ENCODE measurements at regions not wholly inside any gene's neighbourhood (a gene's known extent, or its start where the extent isn't known, plus 50 kb on each side); places are given as distances from the start of the nearest gene placed in this dataset.
"Not testable (repeated sequence)": the region's sequence is repeated elsewhere in the genome, so short reads cannot be mapped to it uniquely, and the experiment has no call there.

DNA sequence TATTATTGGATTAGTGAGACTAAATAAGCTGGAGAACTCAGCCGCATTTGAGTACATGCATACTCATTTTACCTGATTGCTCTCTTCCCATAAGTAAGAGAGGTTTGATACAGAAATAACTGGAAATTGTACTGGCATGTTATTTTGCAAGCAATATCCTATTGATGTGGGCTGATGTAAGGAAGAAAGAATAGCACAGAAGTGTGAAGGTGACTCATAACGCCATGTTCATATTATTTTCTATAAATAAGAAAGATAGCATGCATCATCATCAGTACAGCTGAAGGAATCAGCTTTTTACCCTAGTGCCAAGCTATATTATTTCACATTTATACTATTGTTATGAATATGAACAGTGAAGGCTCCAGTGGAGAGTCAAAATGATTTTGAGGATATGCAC is 138.3 kb upstream of the FAM47A start:
- Histone ChIP-seq H3K27me3 (replicated peaks in 1 of 4; ENCODE audit: control extremely low read depth in 1 of 4, control insufficient read depth in 3 of 4, insufficient read depth in 4 of 4, low read length in 3 of 4) (no peaks in the 10 kb centered on the region), H3K9ac (ENCODE audit: low read length) (no peak overlapping the region), H2AFZ (ENCODE audit: insufficient read depth, low read depth, low read length, poor library complexity, severe bottlenecking) (no peak overlapping the region), H3K79me2 (ENCODE audit: control insufficient read depth, insufficient read depth, low read length) (no peaks in the 10 kb centered on the region), H3K36me3 (replicated peaks in 1 of 2; ENCODE audit: control extremely low read depth in 1 of 2, control insufficient read depth in 1 of 2, extremely low read depth in 1 of 2, insufficient read depth in 2 of 2, low read length in 1 of 2) (no peaks in the 10 kb centered on the region), H4K20me1 (ENCODE audit: control insufficient read depth, insufficient read depth, low read length, poor library complexity, severe bottlenecking) (no peaks in the 10 kb centered on the region), H3K9me3 (ENCODE audit: control extremely low read depth in 1 of 3, control insufficient read depth in 2 of 3, insufficient read depth in 1 of 3, low read length in 2 of 3) (no peaks in the 10 kb centered on the region), H3K4me3 (ENCODE audit: control extremely low read depth in 1 of 5, extremely low read depth in 1 of 5, insufficient read depth in 1 of 5, low read depth in 2 of 5, low read length in 4 of 5) (no peak overlapping the region), H3K4me2 (replicated peaks; ENCODE audit: low read depth, low read length, poor library complexity, severe bottlenecking) (no peak overlapping the region), H3K4me1 (ENCODE audit: control insufficient read depth in 2 of 2, insufficient read depth in 2 of 2, low read length in 2 of 2) (no peaks in the 10 kb centered on the region), H3K27ac (ENCODE audit: low read length in 2 of 2) (no peak overlapping the region)
- ATAC-seq (ENCODE audit: low read depth), result no peak
- Mint-ChIP-seq H3K4me1 (no peaks in the 10 kb centered on the region), H3K9me3 (ENCODE audit: insufficient read depth) (no peaks in the 10 kb centered on the region), H3K27me3 (no peaks in the 10 kb centered on the region), H3K27ac (no peak overlapping the region), H3K4me3 (no peak overlapping the region)
- ChIA-PET POLR2A (no interaction called here), CTCF (no interaction called here)
- no peak for DNase-seq
- intact Hi-C loops (cut with micrococcal nuclease), result no loop called here
- WGBS (ENCODE audit: insufficient coverage), result no CpG with 5 or more reads among the region's 2 CpGs
- TF ChIP-seq EZH2 (IDR thresholded peaks at IDR 0.05; ENCODE audit: borderline replicate concordance, insufficient read depth, low read depth, low read length, poor library complexity, severe bottlenecking), result no peak
- TF ChIP-seq, protein P1, sequence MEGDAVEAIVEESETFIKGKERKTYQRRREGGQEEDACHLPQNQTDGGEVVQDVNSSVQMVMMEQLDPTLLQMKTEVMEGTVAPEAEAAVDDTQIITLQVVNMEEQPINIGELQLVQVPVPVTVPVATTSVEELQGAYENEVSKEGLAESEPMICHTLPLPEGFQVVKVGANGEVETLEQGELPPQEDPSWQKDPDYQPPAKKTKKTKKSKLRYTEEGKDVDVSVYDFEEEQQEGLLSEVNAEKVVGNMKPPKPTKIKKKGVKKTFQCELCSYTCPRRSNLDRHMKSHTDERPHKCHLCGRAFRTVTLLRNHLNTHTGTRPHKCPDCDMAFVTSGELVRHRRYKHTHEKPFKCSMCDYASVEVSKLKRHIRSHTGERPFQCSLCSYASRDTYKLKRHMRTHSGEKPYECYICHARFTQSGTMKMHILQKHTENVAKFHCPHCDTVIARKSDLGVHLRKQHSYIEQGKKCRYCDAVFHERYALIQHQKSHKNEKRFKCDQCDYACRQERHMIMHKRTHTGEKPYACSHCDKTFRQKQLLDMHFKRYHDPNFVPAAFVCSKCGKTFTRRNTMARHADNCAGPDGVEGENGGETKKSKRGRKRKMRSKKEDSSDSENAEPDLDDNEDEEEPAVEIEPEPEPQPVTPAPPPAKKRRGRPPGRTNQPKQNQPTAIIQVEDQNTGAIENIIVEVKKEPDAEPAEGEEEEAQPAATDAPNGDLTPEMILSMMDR (IDR thresholded peaks at IDR 0.05), result no peak

DNA sequence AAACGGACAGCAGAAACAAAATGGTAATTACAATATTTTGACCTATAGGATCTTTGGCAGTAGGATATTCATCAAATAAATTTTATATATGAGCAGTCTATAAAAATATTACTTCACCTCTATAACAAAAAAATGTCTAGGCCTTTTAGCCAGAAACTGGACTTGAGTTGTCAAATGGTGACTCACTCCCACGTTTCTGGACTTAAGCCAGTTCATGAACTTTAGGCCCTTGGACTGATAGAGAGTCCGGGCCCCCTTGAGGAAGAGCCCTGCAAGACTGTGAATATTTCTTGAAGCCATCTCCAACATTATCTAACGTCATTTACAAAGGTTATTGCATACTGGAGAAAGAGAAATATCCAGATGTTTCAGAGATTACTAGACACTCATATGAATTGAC is 106.8 kb upstream of the FAM47A start:
- Mint-ChIP-seq H3K27ac (no peak overlapping the region), H3K9me3 (ENCODE audit: insufficient read depth) (no peaks in the 10 kb centered on the region), H3K4me3 (no peak overlapping the region), H3K27me3 (no peaks in the 10 kb centered on the region), H3K4me1 (no peaks in the 10 kb centered on the region)
- Histone ChIP-seq H3K79me2 (ENCODE audit: control insufficient read depth, insufficient read depth, low read length) (no peaks in the 10 kb centered on the region), H3K4me3 (ENCODE audit: control extremely low read depth in 1 of 5, extremely low read depth in 1 of 5, insufficient read depth in 1 of 5, low read depth in 2 of 5, low read length in 4 of 5) (no peak overlapping the region), H3K9me3 (ENCODE audit: control extremely low read depth in 1 of 3, control insufficient read depth in 2 of 3, insufficient read depth in 1 of 3, low read length in 2 of 3) (no peaks in the 10 kb centered on the region), H3K9ac (ENCODE audit: low read length) (no peak overlapping the region), H3K36me3 (replicated peaks in 1 of 2; ENCODE audit: control extremely low read depth in 1 of 2, control insufficient read depth in 1 of 2, extremely low read depth in 1 of 2, insufficient read depth in 2 of 2, low read length in 1 of 2) (no peaks in the 10 kb centered on the region), H4K20me1 (ENCODE audit: control insufficient read depth, insufficient read depth, low read length, poor library complexity, severe bottlenecking) (no peaks in the 10 kb centered on the region), H3K27me3 (replicated peaks in 1 of 4; ENCODE audit: control extremely low read depth in 1 of 4, control insufficient read depth in 3 of 4, insufficient read depth in 4 of 4, low read length in 3 of 4) (no peaks in the 10 kb centered on the region), H3K4me1 (ENCODE audit: control insufficient read depth in 2 of 2, insufficient read depth in 2 of 2, low read length in 2 of 2) (no peaks in the 10 kb centered on the region), H2AFZ (ENCODE audit: insufficient read depth, low read depth, low read length, poor library complexity, severe bottlenecking) (no peak overlapping the region), H3K4me2 (replicated peaks; ENCODE audit: low read depth, low read length, poor library complexity, severe bottlenecking) (no peak overlapping the region), H3K27ac (ENCODE audit: low read length in 2 of 2) (no peak overlapping the region)
- DNase-seq (no peak), ATAC-seq (ENCODE audit: low read depth) (no peak)
- ChIA-PET POLR2A (no interaction called here), CTCF (no interaction called here)
- intact Hi-C loops (cut with micrococcal nuclease), result no loop called here
- TF ChIP-seq, protein P1 (IDR thresholded peaks at IDR 0.05), result no peak
- TF ChIP-seq EZH2 (IDR thresholded peaks at IDR 0.05; ENCODE audit: borderline replicate concordance, insufficient read depth, low read depth, low read length, poor library complexity, severe bottlenecking), result no peak
- WGBS (ENCODE audit: insufficient coverage), result no CpG with 5 or more reads among the region's 4 CpGs

DNA sequence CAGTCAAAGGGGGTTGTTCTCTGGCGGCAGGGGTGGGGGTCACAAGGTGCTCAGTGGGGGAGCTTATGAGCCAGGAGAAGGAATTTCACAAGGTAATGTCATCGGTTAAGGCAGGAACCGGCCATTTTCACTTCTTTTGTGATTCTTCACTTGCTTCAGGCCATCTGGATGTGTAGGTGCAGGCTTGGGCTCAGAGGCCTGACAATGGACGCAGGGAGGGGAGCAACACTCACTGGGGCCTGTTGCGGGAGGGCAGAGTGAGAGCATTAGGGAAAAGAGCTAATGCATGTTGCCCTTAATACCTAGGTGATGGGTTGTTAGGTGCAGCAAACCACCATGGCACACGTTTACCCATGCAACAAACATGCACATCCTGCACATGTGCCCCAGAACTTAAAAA is 98.0 kb upstream of the FAM47A start:
- POLR2A ChIA-PET; CTCF ChIA-PET; H3K4me2 ChIP-seq (replicated peaks; ENCODE audit: low read depth, low read length, poor library complexity, severe bottlenecking); H4K20me1 ChIP-seq (ENCODE audit: control insufficient read depth, insufficient read depth, low read length, poor library complexity, severe bottlenecking); H3K36me3 ChIP-seq (replicated peaks in 1 of 2; ENCODE audit: control extremely low read depth in 1 of 2, control insufficient read depth in 1 of 2, extremely low read depth in 1 of 2, insufficient read depth in 2 of 2, low read length in 1 of 2); DNase-seq; H3K4me3 Mint-ChIP-seq; H3K27me3 ChIP-seq (replicated peaks in 1 of 4; ENCODE audit: control extremely low read depth in 1 of 4, control insufficient read depth in 3 of 4, insufficient read depth in 4 of 4, low read length in 3 of 4); H3K4me3 ChIP-seq (ENCODE audit: control extremely low read depth in 1 of 5, extremely low read depth in 1 of 5, insufficient read depth in 1 of 5, low read depth in 2 of 5, low read length in 4 of 5); H3K27ac Mint-ChIP-seq; intact Hi-C loops (cut with micrococcal nuclease); H2AFZ ChIP-seq (ENCODE audit: insufficient read depth, low read depth, low read length, poor library complexity, severe bottlenecking); H3K27me3 Mint-ChIP-seq; H3K9me3 ChIP-seq (ENCODE audit: control extremely low read depth in 1 of 3, control insufficient read depth in 2 of 3, insufficient read depth in 1 of 3, low read length in 2 of 3); H3K9ac ChIP-seq (ENCODE audit: low read length); H3K27ac ChIP-seq (ENCODE audit: low read length in 2 of 2); H3K9me3 Mint-ChIP-seq (ENCODE audit: insufficient read depth); H3K4me1 ChIP-seq (ENCODE audit: control insufficient read depth in 2 of 2, insufficient read depth in 2 of 2, low read length in 2 of 2); ATAC-seq (ENCODE audit: low read depth); H3K79me2 ChIP-seq (ENCODE audit: control insufficient read depth, insufficient read depth, low read length); H3K4me1 Mint-ChIP-seq: not testable (repeated sequence)
- 90% methylated on average over 2 of the region's 6 CpGs for WGBS (ENCODE audit: insufficient coverage)
